ENCODE measurements at regions not wholly inside any gene's neighbourhood (a gene's known extent, or its start where the extent isn't known, plus 50 kb on each side); places are given as distances from the start of the nearest gene placed in this dataset.

DNA sequence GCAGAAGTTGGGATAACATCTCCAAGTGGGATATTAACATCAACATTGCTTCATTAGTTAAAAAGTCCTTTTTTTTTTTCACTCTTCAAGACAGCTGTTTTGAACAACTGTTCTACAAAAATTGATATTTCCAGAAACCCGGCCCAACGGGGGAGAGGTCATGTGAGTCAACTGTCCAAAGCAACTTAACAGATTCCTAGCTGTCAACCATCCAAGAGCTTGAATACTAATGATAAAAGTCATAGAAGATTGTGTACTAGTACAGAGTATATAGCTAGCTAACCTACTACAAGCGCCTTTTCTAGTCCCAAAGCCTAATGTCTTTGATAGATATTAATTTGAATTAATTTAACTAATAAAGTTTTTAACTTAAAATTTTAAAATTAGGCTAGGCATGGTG, 172.0 kb downstream of the CYB561 start:
- H3K4me3 ChIP-seq (ENCODE audit: control insufficient read depth, low read depth, low read length) = no peak overlapping the region
- DNase-seq (ENCODE audit: low read depth) = no peak
- TF ChIP-seq, protein P1, sequence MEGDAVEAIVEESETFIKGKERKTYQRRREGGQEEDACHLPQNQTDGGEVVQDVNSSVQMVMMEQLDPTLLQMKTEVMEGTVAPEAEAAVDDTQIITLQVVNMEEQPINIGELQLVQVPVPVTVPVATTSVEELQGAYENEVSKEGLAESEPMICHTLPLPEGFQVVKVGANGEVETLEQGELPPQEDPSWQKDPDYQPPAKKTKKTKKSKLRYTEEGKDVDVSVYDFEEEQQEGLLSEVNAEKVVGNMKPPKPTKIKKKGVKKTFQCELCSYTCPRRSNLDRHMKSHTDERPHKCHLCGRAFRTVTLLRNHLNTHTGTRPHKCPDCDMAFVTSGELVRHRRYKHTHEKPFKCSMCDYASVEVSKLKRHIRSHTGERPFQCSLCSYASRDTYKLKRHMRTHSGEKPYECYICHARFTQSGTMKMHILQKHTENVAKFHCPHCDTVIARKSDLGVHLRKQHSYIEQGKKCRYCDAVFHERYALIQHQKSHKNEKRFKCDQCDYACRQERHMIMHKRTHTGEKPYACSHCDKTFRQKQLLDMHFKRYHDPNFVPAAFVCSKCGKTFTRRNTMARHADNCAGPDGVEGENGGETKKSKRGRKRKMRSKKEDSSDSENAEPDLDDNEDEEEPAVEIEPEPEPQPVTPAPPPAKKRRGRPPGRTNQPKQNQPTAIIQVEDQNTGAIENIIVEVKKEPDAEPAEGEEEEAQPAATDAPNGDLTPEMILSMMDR (IDR thresholded peaks at IDR 0.05; ENCODE audit: control insufficient read depth, insufficient read depth, low read depth, low read length, missing control alignments) = no peak

DNA sequence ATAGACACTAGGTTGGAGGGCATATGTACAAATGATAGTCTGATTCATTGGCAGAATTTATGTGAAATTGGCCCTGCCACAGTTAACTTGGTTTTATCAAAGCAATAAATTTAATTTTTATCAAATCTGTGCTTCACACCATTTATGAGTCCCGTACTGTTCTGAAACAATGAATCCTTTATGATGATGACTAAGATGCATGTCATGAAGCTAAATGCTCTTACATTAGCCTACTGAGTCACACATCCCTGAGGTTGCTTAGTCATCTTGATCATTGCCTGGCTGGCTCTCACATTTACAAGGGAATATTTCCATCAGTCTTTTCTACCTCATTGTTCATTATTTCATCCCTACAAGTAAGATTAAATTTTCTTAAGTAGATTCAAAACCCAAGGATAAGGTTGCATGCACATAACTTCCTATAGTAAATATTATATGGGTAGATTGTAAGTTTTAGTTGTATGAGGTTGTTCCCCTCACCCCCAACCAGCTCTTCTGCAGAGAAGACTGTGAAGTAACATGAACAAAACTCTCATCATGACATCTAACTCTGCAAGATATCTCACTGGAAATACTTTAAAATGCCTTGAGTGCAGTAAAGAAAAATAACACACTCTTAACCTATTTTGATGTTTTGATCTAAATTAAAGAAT, 170.7 kb downstream of the CYB561 start:
- H3K4me3 ChIP-seq (ENCODE audit: control insufficient read depth, low read depth, low read length) = no peak overlapping the region
- DNase-seq (ENCODE audit: low read depth) = peak; percentile 94
- TF ChIP-seq, protein P1 (IDR thresholded peaks at IDR 0.05; ENCODE audit: control insufficient read depth, insufficient read depth, low read depth, low read length, missing control alignments) = no peak

DNA sequence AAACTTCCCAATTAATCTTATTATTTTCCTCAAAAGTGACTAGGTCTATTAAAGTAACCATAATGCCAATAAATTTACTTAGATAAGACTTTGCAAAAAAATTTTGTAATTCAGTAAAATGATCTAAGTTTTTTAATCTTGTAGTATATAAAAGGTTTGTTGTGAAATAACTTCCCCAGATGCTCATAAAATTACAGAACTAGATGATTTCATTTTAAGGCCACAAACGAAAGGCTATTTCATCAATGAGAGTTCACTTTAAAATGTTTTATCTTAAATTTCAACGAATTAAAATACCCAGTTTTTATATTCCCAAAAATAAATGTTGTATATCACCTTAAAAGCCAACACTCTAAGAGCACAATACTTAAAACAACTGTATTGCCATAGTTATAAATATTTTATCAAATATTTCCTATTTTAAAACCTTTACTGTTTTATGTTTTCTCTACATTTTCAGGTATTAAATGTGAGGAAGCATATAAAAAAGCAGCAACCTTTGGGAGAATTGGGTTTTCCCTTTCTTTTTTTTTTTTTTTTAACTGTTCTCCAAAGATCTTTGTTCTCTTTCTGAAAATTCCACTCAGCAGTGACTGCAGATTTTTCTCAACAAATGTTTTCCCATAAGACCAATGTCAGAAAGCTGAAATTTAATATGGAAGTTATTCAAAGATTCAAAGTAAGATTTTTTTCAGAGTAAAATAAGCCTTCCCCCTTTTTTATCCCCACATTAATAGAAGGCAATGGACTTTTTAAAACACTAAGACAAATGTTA, 169.9 kb downstream of the CYB561 start:
- peak; percentile 55 for DNase-seq (ENCODE audit: low read depth)
- TF ChIP-seq, protein P1 (IDR thresholded peaks at IDR 0.05; ENCODE audit: control insufficient read depth, insufficient read depth, low read depth, low read length, missing control alignments) = no peak
- H3K4me3 ChIP-seq (ENCODE audit: control insufficient read depth, low read depth, low read length) = no peak overlapping the region

DNA sequence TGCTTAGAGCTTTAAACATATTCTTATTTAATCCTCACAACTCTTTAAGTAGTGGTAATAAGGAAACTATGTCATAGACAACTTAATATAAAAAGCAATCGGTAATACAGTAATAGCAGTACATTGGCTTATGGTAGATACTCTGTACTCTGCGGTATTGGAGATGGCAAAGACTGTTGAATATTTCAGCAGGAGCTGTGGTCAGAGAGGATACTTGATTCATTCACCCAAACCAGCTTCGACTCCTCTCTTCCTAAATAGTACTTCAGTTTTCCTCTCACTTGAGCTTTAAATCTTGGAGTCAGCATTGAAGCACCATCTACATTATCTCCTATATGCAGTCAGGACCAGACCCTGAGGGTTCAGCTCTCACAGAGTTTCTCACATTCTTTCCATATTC, 169.3 kb downstream of the CYB561 start:
- no peak overlapping the region for H3K4me3 ChIP-seq (ENCODE audit: control insufficient read depth, low read depth, low read length)
- TF ChIP-seq, protein P1 (IDR thresholded peaks at IDR 0.05; ENCODE audit: control insufficient read depth, insufficient read depth, low read depth, low read length, missing control alignments) = no peak
- DNase-seq (ENCODE audit: low read depth) = no peak

DNA sequence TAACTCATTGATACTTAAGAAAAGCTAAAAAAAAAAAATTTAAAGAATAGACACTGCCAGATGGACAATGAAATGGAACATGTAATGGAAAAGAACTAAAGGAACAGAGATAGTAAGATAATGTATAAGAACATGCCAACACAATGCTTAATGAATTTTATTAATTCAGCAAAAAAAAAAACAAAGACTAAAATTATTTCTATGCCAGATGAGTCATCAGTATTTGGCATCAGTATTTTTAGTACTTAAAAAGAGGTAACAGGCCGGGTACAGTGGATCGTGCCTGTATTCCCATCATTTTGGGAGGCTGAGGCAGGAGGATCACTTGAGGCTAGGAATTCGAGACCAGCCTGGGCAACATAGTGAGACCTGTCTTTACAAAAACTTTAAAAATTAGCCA, 168.5 kb downstream of the CYB561 start:
- no peak overlapping the region for H3K4me3 ChIP-seq (ENCODE audit: control insufficient read depth, low read depth, low read length)
- no peak for DNase-seq (ENCODE audit: low read depth)
- TF ChIP-seq, protein P1 (IDR thresholded peaks at IDR 0.05; ENCODE audit: control insufficient read depth, insufficient read depth, low read depth, low read length, missing control alignments) = no peak

DNA sequence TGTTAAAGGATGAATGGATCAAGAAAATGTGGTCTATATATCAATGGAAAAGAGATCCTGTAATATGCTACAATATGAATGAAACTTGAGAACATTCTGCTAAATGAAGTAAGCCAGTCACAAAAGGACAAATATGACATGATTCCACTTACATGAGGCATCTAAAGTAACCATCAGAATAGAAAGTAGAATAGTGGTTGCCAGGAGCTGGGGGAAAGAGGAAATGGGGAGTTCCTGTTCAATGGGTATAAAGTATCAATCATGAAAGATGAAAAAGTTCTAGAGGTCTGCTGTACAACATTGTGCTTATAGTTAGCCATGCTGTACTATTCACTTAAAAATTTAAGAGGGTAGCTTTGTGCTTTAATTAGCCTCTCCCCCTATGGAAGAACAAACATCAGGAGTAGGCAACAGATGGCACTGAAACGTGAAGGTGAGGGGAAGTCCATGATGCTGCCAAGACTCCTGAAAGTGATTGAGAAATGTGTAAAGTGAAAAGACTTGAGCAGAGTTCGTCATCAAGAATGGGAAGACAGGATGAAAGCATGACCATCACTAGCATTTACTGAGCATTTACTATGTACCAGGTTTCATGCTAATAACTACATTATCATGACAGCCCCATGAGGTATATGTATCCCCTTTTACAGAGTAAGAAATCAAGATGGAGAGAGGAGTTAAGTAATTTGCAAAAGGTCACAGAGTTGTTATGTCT, 167.2 kb downstream of the CYB561 start:
- DNase-seq (ENCODE audit: low read depth) = no peak
- H3K4me3 ChIP-seq (ENCODE audit: control insufficient read depth, low read depth, low read length) = no peak overlapping the region
- TF ChIP-seq, protein P1 (IDR thresholded peaks at IDR 0.05; ENCODE audit: control insufficient read depth, insufficient read depth, low read depth, low read length, missing control alignments) = no peak

All from AG09309 (cell line).